ENCODE measurements at regions not wholly inside any gene's neighbourhood (a gene's known extent, or its start where the extent isn't known, plus 50 kb on each side); places are given as distances from the start of the nearest gene placed in this dataset.
"Not testable (repeated sequence)": the region's sequence is repeated elsewhere in the genome, so short reads cannot be mapped to it uniquely, and the experiment has no call there.

DNA sequence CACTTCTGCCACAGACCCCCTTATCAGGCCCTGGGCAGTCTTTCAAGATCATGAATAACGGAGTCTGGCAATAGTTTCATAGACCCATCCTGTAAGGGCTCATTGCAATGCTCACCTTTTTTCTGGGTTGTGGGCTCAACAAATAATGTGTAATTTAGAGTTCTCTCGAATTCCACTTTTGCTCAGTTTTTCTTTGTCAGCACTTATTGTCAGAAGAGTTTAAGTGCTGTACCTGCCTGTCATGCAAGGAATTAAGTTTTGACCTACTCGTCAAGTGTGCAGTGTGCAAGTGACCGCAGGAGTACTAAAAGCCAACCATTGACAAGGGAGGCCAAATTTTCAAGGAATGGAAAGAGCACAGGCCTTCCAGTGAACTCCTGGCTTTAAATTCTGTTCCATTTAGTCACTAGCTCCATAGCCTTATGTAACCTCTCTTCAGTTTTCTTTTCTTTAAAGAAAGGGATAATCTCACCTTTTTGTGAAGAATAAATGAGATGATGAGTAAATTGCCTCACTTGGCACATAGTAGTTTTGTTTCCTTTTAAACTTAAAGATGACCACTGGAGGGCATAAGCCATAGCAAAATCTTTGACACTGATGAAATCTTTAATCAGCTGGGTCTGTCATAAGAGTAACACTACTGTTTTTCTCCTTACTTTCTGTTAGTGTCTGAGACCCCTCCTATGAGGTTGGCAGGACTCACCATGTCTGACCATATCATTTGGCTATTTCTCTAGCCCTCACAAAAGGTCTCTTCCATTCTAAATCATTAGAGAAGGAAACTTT is 313.3 kb downstream of the TYW1 start:
- Histone ChIP-seq H3K4me1 (ENCODE audit: control insufficient read depth, low read length) (peaks cover 3% of the 10 kb centered on the region; the same call in 1 of the 2 replicates), H3K9me3 (ENCODE audit: control insufficient read depth, insufficient read depth, low read length) (no peaks in the 10 kb centered on the region), H3F3A (ENCODE audit: control insufficient read depth, insufficient read depth) (no peaks in the 10 kb centered on the region), H3K4me2 (ENCODE audit: low read length) (no peak overlapping the region), H3K79me2 (ENCODE audit: control insufficient read depth, low read length) (peaks cover 20% of the 10 kb centered on the region), H3K27ac (ENCODE audit: low read depth, low read length) (no peak overlapping the region), H3K9me2 (replicated peaks; ENCODE audit: control insufficient read depth, low read length) (no peaks in the 10 kb centered on the region), H3K4me3 (ENCODE audit: low read length) (no peak overlapping the region), H3K27me3 (ENCODE audit: control insufficient read depth, low read length) (no peaks in the 10 kb centered on the region), H3K36me3 (ENCODE audit: control insufficient read depth, low read length) (peaks cover 93% of the 10 kb centered on the region), H4K20me1 (ENCODE audit: control insufficient read depth, insufficient read depth, low read depth, low read length) (0 out of 2 replicates have a peak, but pooled peaks cover 4% of the 10 kb centered on the region)
- TF ChIP-seq EZH2phosphoT487 (IDR thresholded peaks at IDR 0.05; ENCODE audit: borderline replicate concordance, low read length) (no peak), CTCF (IDR thresholded peaks at IDR 0.05; ENCODE audit: low read depth, low read length, poor library complexity, severe bottlenecking) (no peak)

DNA sequence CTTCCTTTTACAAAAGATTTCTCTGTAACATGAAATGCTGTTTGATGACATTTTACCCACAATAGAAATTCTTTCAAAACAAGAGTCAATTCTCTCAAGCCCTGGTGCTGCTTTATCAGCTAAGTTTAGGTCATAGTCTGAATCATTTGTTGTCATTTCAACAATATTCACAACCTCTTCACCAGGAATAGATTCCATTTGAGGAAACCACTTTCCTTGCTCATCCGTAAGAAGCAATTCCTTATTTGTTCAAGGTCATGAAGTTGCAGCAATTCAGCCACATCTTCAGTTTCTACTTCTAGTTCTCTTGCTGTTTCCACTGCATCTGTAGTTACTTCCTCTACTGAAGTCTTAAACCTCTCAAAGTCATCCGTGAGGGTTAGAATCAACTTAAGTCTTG is 315.3 kb downstream of the TYW1 start:
- no peak overlapping the region for H3K4me2 ChIP-seq (ENCODE audit: low read length)
- peaks cover 86% of the 10 kb centered on the region for H3K36me3 ChIP-seq (ENCODE audit: control insufficient read depth, low read length)
- H3K27me3 ChIP-seq (ENCODE audit: control insufficient read depth, low read length) = no peaks in the 10 kb centered on the region

DNA sequence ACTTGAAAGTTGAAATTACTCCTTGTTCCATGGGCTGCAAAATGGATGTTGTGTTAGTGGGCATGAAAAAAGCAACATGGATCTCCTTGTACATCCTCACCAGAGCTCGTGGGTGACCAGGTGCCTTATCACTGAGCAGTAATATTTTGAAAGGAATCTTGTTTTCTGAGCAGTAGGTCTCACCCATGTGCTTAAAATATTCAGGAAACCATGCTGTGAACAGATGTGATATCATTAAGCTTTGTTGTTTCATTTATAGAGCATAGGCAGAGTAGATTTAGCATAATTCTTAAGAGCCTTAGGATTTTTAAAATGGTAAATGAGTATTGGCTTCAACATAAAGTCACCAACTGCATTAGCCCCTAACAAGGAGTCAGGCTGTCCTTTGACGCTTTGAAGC is 316.6 kb downstream of the TYW1 start:
- no peaks in the 10 kb centered on the region for H3K9me3 ChIP-seq (ENCODE audit: control insufficient read depth, insufficient read depth, low read length)
- H3K9me2 ChIP-seq (replicated peaks; ENCODE audit: control insufficient read depth, low read length) = no peaks in the 10 kb centered on the region
- no peaks in the 10 kb centered on the region for H4K20me1 ChIP-seq (ENCODE audit: control insufficient read depth, insufficient read depth, low read depth, low read length)
- H3K36me3 ChIP-seq (ENCODE audit: control insufficient read depth, low read length) = peaks cover 79% of the 10 kb centered on the region
- no peaks in the 10 kb centered on the region for H3F3A ChIP-seq (ENCODE audit: control insufficient read depth, insufficient read depth)
- no peaks in the 10 kb centered on the region for H3K4me1 ChIP-seq (ENCODE audit: control insufficient read depth, low read length)
- no peak for TF ChIP-seq EZH2phosphoT487 (IDR thresholded peaks at IDR 0.05; ENCODE audit: borderline replicate concordance, low read length)
- no peak for TF ChIP-seq CTCF (IDR thresholded peaks at IDR 0.05; ENCODE audit: low read depth, low read length, poor library complexity, severe bottlenecking)
- H3K4me2 ChIP-seq (ENCODE audit: low read length) = no peak overlapping the region
- no peaks in the 10 kb centered on the region for H3K27me3 ChIP-seq (ENCODE audit: control insufficient read depth, low read length)
- H3K4me3 ChIP-seq (ENCODE audit: low read length) = no peak overlapping the region
- no peaks in the 10 kb centered on the region for H3K79me2 ChIP-seq (ENCODE audit: control insufficient read depth, low read length)
- H3K27ac ChIP-seq (ENCODE audit: low read depth, low read length) = no peak overlapping the region

More for the DNA sequence above, 315.3 kb downstream of the TYW1 start:
- H3K4me3 ChIP-seq (ENCODE audit: low read length) = no peak overlapping the region
- H3F3A ChIP-seq (ENCODE audit: control insufficient read depth, insufficient read depth) = no peaks in the 10 kb centered on the region
- H3K27ac ChIP-seq (ENCODE audit: low read depth, low read length) = no peak overlapping the region
- H3K79me2 ChIP-seq (ENCODE audit: control insufficient read depth, low read length) = peaks cover under 1% of the 10 kb centered on the region; the same call in 1 of the 2 replicates
- no peaks in the 10 kb centered on the region for H4K20me1 ChIP-seq (ENCODE audit: control insufficient read depth, insufficient read depth, low read depth, low read length)
- H3K9me3 ChIP-seq (ENCODE audit: control insufficient read depth, insufficient read depth, low read length) = no peaks in the 10 kb centered on the region
- no peaks in the 10 kb centered on the region for H3K9me2 ChIP-seq (replicated peaks; ENCODE audit: control insufficient read depth, low read length)
- TF ChIP-seq CTCF (IDR thresholded peaks at IDR 0.05; ENCODE audit: low read depth, low read length, poor library complexity, severe bottlenecking) = no peak
- H3K4me1 ChIP-seq (ENCODE audit: control insufficient read depth, low read length) = no peaks in the 10 kb centered on the region

DNA sequence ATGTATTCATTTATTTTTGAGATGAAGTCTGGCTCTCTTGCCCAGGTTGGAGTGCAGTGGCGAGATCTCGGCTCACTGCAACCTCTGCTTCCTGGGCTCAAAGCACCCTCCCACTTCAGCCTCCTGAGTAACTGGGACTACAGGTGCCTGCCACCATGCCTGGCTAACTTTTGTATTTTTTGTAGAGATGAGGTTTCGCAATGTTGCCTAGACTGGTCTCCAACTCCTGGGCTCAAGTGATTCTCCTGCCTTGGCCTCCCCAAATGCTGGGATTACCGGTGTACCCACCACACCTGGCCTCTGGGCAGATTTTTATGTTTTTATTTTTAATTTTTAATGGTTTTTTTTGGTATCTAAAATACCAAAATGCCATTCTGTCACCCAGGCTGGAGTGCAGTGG is 320.3 kb downstream of the TYW1 start:
- H3K4me1 ChIP-seq (ENCODE audit: control insufficient read depth, low read length); H3K9me2 ChIP-seq (replicated peaks; ENCODE audit: control insufficient read depth, low read length); H3K27me3 ChIP-seq (ENCODE audit: control insufficient read depth, low read length); H3F3A ChIP-seq (ENCODE audit: control insufficient read depth, insufficient read depth); H4K20me1 ChIP-seq (ENCODE audit: control insufficient read depth, insufficient read depth, low read depth, low read length); H3K9me3 ChIP-seq (ENCODE audit: control insufficient read depth, insufficient read depth, low read length); H3K27ac ChIP-seq (ENCODE audit: low read depth, low read length); H3K79me2 ChIP-seq (ENCODE audit: control insufficient read depth, low read length); H3K4me3 ChIP-seq (ENCODE audit: low read length); H3K4me2 ChIP-seq (ENCODE audit: low read length): not testable (repeated sequence)
- peaks cover 61% of the 10 kb centered on the region for H3K36me3 ChIP-seq (ENCODE audit: control insufficient read depth, low read length)

DNA sequence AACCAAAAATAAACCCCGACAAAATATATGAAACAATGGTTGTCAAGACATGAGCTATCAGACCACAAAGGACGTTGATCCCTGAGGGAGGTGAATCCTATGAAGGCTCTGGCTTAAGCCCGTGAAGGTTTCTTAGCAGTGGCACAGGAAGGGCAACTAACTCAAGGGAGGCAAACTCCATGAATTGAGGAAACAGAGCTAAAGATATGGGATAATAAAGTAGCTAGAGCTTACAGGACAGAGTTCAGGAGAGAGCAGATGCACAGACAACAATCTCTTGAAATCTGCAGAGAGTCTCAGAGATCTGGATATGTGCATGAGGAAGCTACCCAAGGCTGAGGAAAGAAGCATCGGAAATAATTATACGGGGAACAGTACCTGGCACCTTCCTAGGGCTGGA is 331.6 kb downstream of the TYW1 start:
- H3K79me2 ChIP-seq (ENCODE audit: control insufficient read depth, low read length); H3K36me3 ChIP-seq (ENCODE audit: control insufficient read depth, low read length); H4K20me1 ChIP-seq (ENCODE audit: control insufficient read depth, insufficient read depth, low read depth, low read length); H3F3A ChIP-seq (ENCODE audit: control insufficient read depth, insufficient read depth); H3K27me3 ChIP-seq (ENCODE audit: control insufficient read depth, low read length); H3K4me1 ChIP-seq (ENCODE audit: control insufficient read depth, low read length); H3K4me3 ChIP-seq (ENCODE audit: low read length); H3K4me2 ChIP-seq (ENCODE audit: low read length); H3K27ac ChIP-seq (ENCODE audit: low read depth, low read length); H3K9me3 ChIP-seq (ENCODE audit: control insufficient read depth, insufficient read depth, low read length); H3K9me2 ChIP-seq (replicated peaks; ENCODE audit: control insufficient read depth, low read length): not testable (repeated sequence)

DNA sequence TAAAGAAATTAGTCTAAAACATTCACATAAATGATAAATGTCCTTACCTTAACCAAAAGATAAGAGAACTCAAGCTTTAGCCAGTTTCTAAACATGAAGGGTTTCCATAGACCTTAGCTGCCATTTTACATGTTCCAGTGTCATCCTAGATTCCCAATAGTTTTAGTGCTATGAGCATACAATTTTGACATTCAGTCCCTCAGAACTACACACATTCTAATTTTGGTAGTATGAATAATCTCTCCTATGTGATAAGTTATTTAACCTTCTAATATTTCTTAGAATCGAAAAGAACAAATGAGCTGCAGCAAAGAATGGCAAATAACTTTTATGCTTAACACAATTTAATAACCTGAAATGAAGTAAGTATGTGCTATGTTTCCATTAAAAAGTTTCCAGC is 338.5 kb downstream of the TYW1 start:
- not testable (repeated sequence) for H3K9me2 ChIP-seq (replicated peaks; ENCODE audit: control insufficient read depth, low read length); H3F3A ChIP-seq (ENCODE audit: control insufficient read depth, insufficient read depth); H3K9me3 ChIP-seq (ENCODE audit: control insufficient read depth, insufficient read depth, low read length); H3K4me1 ChIP-seq (ENCODE audit: control insufficient read depth, low read length); H3K4me3 ChIP-seq (ENCODE audit: low read length); H4K20me1 ChIP-seq (ENCODE audit: control insufficient read depth, insufficient read depth, low read depth, low read length); H3K79me2 ChIP-seq (ENCODE audit: control insufficient read depth, low read length); H3K27me3 ChIP-seq (ENCODE audit: control insufficient read depth, low read length); H3K27ac ChIP-seq (ENCODE audit: low read depth, low read length); H3K36me3 ChIP-seq (ENCODE audit: control insufficient read depth, low read length); H3K4me2 ChIP-seq (ENCODE audit: low read length)

Data from DOHH2 (cell line).